NCI-H748 (cell line): ENCODE measurements at regions not wholly inside any gene's neighbourhood (a gene's known extent, or its start where the extent isn't known, plus 50 kb on each side); places are given as distances from the start of the nearest gene placed in this dataset.

ENCODE experiments used
- DNase-seq: peaks from one replicate; lab custom pipeline; 2025; ENCODE audit not compliant: unreplicated experiment; lab: John Stamatoyannopoulos, UW

DNA sequence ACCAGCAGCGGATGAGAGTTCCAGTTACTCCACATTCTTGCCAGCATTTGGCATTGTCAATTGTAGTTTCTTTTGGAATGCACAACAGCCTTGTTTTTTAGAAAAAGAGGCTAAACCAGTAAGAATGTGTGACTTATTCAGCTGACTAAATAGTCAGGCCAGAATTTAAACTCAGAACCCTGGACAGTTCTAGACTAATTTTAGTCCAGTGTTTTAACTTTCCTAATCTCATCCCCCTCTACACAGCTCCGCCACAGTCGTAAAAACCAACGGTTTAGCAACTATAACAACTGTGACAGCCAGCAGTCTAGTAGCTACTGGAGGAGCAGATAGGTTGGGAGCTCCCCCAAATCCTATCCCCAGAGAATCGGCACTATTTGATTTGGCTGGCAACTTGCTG lies 103.7 kb downstream of the FOXD1 start:
- DNase-seq: no peak

DNA sequence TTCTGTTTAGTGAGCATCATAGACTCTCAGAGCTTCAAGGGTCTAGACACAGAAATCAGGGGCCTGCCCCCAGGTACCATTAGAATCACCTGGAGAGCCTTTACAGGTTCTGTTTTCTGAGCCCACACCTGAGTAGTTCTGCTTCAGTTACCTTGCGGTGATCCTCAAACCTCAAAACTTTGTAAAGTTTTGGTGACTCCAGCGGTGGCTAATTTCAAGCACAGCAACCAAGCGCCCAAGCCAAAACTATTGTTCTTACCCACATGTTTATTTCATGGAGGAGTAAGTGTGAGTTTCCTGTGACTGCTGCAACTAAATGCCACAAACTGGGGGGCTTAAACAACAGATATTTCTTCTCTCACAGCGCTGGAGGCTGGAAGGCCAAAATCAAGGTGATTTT lies 108.9 kb downstream of the FOXD1 start:
- no peak for DNase-seq

DNA sequence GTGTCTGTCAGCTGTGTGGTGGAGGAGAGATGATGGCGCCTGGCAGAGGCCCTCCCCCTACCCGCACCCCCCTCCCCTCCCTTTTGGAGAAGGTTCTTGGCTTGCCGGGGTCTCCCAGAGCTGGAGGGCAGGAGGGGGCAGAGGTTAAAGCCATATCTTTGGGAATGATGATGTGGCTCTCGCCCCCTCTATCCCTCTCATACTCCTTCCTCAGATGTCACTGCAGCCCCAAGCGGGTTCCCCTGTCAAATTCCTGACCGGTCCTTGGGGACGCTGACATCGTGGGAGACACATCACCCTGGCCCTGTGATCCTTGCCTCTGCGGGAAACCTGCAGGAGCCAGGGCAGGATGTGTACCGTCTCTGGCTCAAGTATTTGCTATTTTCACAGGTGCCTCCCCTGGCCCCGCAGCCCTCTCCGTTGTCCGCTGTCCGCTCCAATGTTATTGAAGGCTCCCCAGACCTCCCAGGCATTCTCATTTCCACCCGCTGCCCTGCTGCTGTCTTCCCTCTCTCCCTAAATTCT lies 109.5 kb downstream of the FOXD1 start:
- no peak for DNase-seq

DNA sequence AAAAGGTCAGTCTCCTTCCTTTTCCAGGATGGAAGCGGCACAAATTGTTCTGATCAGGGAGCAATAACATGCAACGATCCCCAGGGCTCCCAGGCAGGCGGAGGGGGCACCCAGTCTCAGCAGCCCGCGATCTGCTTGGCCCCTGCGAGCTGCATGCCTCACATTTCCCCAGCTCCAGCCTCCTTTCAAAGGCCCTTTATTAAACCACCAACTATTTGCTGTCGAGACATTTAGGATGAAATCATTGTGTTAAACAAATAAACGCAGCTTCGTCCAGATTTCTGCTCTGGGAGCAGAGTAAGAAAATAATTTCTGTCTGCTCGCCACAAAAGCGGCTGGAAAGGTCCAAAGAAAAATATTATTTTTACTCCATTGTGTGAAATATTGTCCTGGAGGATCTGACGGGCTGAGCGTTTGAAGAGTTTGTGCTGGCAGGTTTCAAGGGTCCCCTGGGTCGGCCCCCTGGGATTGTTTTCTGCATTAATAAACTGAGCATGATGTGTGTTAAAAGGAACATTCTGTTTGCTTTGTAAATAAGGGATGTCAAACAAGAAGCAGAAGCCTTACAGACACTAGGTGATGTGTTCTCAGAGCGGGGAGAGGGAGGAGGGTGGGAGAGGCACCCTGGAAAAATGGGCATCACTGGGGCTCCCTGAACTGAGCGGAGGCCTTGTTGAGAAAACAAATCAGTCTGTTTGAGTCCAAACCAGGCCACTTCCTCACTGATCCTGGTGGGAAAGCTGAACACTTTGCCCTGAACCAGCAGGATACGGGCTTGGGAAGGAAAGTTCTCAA lies 110.1 kb downstream of the FOXD1 start:
- DNase-seq: peak; percentile 72

DNA sequence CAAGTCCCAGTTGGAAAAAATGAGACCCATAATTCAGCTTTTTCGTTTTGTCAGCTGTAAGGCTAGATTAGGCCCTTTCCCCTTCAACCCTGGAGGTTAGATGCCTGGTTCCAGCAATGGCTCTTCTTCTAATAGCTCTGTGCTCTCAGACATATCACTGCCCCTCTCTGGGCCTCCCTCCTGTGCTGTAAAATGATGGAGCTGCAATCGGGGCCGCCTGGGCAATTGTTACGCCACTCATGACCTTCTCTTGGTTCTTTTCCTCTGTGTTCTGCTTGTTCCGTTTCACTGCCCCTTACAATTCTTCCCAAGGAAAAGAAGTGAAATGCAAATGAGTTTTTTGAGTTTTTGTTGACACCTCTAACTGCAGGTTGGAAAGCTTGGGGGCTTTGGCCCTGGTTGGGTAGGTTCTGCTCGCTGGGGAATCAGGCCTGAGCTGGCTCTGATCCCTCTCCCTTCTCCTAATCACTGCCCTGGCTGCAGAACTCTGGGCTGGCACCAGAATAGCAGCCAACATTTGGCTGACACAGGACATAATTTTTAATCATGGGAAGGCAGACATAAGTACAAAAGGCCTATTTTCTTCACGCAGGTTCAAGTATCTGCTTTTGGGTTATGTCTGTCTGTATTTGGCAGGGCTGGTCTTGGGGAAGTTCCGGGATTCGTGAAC lies 110.9 kb downstream of the FOXD1 start:
- DNase-seq: no peak

DNA sequence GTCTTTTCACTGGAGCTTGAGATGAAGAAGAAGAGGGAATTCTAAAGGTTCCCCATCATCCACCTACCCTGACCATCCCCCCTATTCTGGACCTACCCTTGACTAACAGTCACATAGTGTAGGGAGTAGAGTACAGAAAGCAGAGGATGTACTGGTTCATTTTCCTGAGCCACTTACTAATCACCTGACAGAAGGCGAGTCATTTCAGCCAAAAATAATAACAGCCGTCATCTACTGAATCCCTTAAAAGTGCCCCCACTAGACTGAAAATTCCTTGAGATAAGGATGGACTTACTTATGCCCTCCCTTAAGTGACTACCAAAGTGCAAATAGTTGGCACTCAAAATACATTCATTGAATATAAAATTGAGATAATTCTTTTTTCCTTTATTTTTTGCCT lies 112.2 kb downstream of the FOXD1 start:
- DNase-seq: no peak

DNA sequence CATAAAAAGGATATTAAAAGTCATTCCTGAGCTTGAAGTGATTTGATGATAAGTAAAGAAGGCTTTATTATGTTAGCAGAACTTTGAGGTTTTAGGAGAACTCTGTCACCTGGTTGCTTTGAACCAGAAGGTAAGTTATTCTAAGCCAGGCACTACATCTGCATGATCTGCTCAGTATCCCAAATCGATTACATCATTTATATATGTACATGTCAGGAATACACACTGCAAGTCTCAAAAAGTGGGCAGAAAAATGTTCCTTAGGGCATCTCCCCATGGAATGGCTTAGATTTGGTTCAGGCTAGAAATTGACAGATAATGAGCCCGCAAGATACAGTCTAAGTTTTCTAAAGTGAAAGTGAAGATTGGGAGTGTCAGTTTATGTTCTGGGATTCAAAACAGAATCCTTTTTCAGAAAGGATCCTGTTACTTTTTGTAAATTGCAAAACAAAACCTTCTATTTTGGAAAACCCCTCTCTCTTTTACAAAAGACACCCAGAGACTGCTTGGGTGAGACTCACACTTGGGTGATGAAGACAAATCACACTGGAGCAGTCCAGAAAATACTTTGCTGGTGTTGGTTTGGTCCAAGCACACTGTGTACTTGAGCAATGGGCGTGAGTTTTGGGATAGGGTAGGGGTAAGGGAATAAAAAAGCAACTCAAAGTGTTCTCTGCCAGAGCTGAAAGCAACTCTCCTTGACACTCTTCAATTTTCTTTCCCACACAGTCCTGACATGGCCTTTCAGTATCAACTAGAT lies 114.5 kb downstream of the FOXD1 start:
- no peak for DNase-seq

DNA sequence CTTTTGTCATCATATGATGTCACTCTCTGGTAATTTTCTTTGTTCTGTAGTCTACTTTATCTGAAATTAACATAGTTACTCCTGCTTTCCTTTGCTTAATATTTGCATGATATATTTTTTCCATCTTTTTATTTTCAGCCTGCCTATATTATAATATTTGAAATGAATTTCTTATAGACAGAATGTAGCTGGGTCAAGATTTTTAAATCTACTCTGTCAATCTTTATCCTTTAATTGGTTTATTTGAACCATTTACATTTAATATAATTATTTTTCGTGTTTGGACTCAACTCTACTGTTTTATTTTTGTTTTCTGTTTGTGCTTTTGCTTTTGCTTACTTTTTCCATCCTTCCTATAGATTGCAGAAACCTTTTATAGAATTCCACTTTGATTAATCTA lies 118.0 kb downstream of the FOXD1 start:
- no peak for DNase-seq

DNA sequence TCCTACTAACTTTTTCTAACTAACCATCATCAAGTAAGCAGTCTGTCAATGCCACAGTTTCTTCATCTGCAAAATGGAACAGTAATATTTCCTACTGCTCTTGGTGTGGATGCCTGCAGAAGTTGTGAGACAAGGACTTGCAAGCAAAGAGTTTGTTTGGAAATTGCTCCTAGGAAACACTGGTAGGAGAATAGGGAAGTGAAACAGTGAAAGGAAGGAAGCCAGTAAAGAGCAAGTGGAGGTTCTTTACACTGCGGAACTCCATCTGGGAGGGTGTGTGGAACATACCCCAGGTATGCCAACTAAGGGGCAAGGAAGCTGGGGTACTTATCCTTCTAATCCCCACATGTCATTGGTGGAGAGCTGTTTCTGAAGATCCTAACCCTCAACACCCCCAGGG lies 119.9 kb downstream of the FOXD1 start:
- DNase-seq: no peak

DNA sequence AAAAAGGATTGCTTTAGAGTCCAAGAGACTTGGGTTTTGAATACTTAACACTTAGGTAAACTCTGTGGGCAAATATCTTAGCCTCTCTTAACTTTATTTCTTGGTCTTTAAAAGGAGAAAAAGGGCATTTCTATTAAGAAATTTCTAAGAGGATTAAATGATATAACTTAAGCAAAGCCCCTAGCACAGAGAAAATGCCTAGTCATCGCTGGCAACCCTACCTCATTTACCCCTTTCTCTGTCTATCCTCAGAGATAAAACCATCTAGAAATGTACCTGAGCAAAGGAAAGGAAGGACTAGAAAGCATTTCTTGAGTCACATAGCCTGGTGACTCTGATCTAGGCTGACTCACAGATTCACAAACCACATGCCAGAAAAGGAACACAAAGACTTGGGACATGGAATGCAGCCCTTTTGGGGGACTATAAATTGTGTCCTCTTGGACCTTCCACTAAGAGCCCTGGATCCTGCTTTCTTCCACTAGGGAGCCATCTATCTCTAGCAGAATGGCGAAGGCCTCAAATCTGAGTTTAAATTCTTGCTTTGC lies 120.6 kb downstream of the FOXD1 start:
- DNase-seq: no peak

DNA sequence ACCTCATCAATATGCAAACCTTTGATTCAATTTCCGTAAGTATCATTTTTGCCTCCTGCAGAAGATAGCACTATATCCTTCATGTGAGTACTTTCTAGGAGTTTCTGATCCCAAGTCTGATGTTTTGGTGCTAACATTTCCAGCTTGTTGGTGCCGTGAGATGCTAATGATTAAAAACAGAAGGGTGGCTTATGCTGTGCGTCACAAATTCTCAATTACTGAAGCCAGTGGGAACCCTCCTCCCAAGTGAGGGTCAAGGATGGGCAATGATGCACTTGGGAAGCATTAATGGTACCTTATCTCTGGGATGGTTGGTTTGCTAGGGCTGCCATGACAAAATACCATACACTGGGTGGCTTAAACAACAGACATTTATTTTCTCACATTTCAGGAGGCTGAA lies 123.0 kb downstream of the FOXD1 start:
- no peak for DNase-seq

DNA sequence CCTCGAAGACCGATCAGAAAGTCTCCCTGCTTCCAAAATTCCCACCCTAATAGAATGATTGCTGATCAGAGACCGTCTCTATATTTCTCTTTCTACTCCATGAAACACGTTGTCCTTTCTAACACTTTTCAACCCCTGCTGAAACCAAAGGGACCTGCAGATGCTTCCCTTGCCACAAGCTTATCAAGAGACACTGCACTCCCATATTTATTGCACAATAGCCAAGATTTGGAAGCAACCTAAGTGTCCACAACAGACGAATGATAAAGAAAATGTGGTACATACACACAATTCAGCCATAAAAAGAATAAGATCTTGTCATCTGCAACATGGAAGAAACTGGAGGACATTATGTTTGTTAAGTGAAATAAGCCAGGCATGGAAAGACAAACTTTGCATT lies 125.1 kb downstream of the FOXD1 start:
- no peak for DNase-seq

DNA sequence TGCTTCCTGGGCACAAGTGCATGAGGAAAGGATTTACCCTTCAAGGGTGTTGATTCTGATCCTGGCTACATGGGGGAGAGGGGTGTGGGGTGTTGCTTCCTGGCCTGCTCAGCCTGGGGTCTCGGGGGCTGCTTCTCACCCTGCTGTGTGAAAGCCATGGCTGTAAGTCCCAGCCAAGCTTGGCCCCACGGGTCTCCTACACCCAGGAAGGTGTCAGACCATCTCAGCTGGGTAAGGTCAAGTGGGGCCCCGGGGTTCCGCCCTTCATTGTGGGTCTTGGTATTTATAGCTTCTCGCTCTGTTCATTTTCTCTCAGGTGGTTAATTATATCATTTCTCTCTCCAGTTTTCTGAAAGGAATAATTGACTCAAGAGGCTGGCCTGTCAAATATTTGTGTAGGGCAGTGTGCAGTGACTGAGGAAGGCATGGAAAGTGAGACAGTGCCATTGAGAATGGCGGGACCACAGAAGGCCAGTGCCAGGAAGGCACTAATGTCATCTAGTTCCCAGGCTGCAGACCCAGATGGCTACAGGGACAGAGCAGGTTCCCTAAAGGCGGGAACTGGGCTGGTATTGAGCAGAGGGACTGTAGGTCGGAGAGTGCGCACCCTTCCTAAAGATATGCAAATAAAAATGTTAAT lies 126.0 kb downstream of the FOXD1 start:
- peak; percentile 93 for DNase-seq

DNA sequence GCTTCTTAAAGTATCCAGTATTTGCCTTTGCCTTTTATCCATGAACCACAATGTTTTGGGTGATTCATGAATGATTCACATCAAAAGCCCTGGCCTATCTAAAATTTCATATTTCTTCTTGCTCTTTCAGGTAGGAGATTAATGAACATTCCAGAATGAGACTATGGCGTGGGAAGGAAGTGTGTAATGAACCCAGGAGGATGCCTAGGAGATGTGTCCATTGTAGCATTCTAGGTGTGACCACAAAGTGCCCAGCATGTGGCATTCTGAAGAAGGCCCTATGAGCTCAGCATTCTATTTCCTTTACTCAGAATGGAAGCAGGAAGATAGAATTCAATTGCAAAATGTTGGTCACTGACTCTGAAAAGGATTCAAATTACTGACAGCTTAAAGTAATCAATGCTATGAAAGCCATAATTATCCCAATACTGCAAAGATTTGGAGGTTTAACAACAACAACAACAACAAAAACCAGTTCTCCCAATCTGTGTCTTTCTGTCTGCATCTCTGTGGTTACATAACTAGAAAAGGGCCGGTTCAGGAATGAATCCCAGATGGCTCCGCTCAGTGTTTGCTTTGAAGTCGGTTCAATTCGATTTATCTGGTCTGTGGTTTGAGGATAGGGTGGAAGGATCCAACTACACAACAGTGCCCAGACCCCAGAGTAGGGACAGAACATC lies 126.7 kb downstream of the FOXD1 start:
- peak; percentile 84 for DNase-seq

DNA sequence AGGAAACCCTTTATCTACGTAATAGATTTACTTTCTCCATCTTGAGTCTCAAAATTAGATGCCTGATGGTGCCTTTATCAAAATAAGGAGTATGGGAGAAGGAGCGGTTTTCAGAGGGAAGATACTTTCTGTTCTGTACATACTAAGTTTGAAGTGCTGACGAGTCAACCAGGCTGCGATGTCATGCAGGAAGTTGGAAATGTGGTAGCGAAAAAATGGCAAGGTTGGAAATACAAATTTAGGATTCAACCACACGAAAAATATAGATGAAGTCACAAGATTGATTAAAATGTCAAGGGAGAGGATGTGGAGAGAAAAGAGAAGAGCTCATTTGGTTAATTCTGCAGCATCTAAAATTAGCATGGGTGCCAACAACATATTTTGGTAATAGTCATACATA lies 129.5 kb downstream of the FOXD1 start:
- DNase-seq: no peak

DNA sequence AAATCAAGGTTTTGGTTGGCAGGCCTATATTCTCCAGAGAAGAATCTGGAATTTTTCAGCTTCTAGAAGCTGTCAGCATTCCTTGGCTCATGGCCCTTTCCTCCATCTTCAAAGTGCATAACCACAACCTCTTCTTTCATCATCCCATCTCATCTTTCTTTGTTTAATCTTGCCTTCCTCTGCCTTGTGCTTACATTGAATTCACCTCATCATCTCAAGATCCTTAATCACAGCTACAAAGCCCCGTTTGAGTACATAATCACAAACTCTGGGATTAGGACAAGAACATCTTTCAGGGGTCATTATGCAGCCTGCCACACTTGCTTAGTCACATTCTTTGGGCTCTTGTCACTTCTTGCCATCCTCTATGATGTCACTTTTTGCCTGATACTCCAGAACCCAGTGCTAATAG lies 130.3 kb downstream of the FOXD1 start:
- no peak for DNase-seq

DNA sequence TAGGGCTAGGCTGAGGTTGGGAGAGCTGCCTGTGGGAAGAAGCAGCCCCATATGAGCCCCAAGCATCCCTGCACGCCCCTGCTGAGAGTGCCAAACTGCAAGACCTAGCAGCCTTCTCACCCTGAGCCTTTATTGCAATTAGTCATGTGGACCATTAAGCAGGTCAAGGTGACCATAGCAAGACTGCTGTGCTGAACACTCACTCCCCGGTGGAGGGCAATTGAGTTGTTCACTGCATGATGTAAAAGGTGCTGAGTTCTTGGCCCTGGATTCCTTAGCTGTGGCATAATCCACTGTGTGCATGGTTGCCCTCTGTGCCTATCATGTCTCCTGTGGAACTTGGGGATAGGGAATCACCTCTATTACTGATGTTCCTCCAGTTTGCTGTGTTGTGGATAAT lies 131.1 kb downstream of the FOXD1 start:
- DNase-seq: no peak

DNA sequence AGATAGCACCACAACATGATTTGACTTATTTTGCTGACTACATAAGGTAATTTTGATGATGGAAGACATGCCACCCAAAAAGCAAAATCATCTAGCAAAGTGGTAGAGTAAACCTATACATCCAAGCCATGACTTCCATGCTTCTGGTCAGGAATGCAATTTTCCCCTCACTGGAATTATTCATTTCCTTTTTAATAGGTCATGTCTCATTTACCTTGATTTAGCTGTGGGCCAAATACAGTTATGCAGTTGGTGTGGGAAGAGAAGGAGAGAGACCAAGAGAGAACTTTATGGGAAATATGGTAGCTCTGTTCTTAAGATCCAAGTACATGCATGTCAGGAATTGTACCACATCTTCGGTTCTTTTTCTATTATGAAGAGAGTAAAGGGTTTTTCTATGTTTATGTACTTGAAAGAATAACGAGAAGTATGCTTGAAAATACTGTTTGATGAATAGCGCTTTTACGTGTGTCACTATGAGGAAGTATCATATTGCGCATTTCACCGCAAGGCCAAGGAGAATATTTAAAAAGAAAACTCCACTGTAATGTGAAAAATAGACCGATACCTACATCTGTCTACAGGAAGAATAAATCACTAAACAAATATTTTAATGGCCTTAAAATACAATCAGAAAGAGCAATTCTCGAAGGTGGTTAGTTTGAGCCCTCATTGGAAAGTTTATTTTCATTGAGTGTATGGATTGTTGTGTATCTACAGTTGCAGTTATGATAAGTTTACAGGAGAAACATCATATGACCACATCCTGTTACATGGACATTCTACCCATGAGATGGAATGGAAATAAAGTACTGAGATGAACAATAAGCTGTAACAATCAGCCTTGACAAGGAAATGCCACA lies 134.0 kb downstream of the FOXD1 start:
- no peak for DNase-seq

DNA sequence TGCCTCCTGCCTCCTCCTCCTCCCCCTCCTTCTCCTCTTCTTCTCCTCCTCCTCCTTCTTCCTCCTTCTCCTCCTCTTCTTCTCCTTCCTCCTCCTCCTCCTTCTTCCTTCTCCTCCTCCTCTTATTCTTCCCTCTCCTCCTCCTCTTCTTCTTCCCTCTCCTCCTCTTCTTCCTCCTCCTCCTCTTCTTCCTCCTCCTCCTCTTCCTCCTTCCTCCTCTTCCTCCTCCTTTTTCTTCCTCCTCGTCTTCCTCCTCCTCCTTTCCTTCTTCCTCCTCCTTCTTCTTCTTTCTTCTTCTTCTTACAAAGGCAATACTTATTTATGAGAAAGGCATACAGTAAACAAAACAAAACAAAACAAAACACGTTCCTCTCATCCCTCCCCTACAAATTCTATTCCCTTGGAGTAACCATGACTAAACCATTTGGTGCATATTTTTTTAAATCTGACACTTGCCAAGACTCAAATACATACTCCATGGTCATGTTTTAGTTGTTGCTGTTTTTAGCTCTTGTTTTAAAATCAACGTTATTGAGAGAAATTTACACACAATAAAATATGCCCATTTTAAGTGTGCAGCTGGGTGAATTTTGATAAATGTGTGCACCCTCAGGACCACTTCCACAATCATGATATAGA lies 135.6 kb downstream of the FOXD1 start:
- no peak for DNase-seq
